HepG2 (cell line): ENCODE measurements at regions not wholly inside any gene's neighbourhood (a gene's known extent, or its start where the extent isn't known, plus 50 kb on each side); places are given as distances from the start of the nearest gene placed in this dataset.

ENCODE experiments used
- ATAC-seq: fragments of 200-7000 bp; cut with Tn5 transposase; 3 replicates; pipeline ENCODE4 v1.9.1; 2020; ENCODE audit warnings: mild to moderate bottlenecking, moderate library complexity
- BruUV-seq: library from RNA; stranded (reverse); fragments of 400-500 nt; replicated peaks from 2 replicates; lab custom pipeline; 2021; lab: Mats Ljungman, UMichigan
- CTCF ChIA-PET: fragments of 300-600 bp; formaldehyde crosslinking; extraction: SDS; loops from one replicate; lab custom pipeline; 2021; ENCODE audit warnings: low total read pairs, inconsistent platforms, low intra/inter-chr PET ratio; lab: Yijun Ruan, JAX
- POLR2A ChIA-PET: fragments of 350-600 bp; sonication (Branson Sonifier 250); formaldehyde crosslinking; loops from one replicate; lab custom pipeline; 2020; ENCODE audit warnings: antibody characterized with exemption, inconsistent platforms; lab: Yijun Ruan, JAX
- DNase-seq: peaks from one replicate; pipeline ENCODE4 v3.0.0-alpha.2; 2015; ENCODE audit warnings: low spot score
- FAIRE-seq: peaks from 3 replicates; lab custom pipeline; 2011; peaks lifted over from hg19 to GRCh38; lab: Jason Lieb, UNC
- H2AFZ ChIP-seq: one replicate; pipeline ENCODE4 v1.6.1; 2011; ENCODE audit warnings: low read length, inconsistent platforms
- H3K27ac ChIP-seq: fragments of 300-600 bp; 3 replicates; pipeline ENCODE4 v1.8.0; 2011; ENCODE audit warnings: mixed run types, mild to moderate bottlenecking, mixed read lengths, low read length, inconsistent platforms; ENCODE audit not compliant: insufficient read depth; ENCODE audit errors: extremely low read length
- H3K27me3 ChIP-seq, 2 experiments: fragments of 200-600 bp in 1 of 2; 2 replicates in 1 of 2; 3 replicates in 1 of 2; pipeline versions ENCODE4 v1.6.0 to v1.8.0; 2011; ENCODE audit warnings: low read length in 2 of 2, mild to moderate bottlenecking in 2 of 2, moderate library complexity in 2 of 2, inconsistent platforms in 1 of 2; ENCODE audit not compliant: insufficient read depth in 2 of 2, control insufficient read depth in 1 of 2
- H3K36me3 ChIP-seq, 2 experiments: fragments of 200-600 bp in 1 of 2; replicated peaks in 1 of 2; 2 replicates in 1 of 2; 3 replicates in 1 of 2; pipeline versions ENCODE4 v1.5.1 to v1.8.0; 2011; ENCODE audit warnings: low read length in 2 of 2, inconsistent platforms in 1 of 2; ENCODE audit not compliant: insufficient read depth in 2 of 2, control insufficient read depth in 1 of 2
- H3K4me1 ChIP-seq: 2 replicates; pipeline ENCODE4 v1.5.1; 2012; ENCODE audit warnings: low read length, inconsistent platforms; ENCODE audit not compliant: insufficient read depth
- H3K4me2 ChIP-seq: 2 replicates; pipeline ENCODE4 v1.6.0; 2011; ENCODE audit warnings: low read depth, low read length, inconsistent platforms
- H3K4me3 ChIP-seq, 3 experiments: fragments of 200-600 bp in 1 of 3; sonication (generic), shearing (Covaris generic) in 1 of 3; replicated peaks in 1 of 3; 2 replicates each; pipeline ENCODE4 v1.5.1; 2011 to 2016; ENCODE audit warnings: low read length in 3 of 3, inconsistent platforms in 2 of 3, low read depth in 2 of 3, mild to moderate bottlenecking in 2 of 3, control low read depth in 1 of 3, mixed read lengths in 1 of 3; ENCODE audit not compliant: insufficient read depth in 1 of 3
- H3K79me2 ChIP-seq: one replicate; pipeline ENCODE4 v1.6.1; 2011; ENCODE audit warnings: low read length, inconsistent platforms; ENCODE audit not compliant: insufficient read depth
- H3K9ac ChIP-seq: 2 replicates; pipeline ENCODE4 v1.6.0; 2011; ENCODE audit warnings: mild to moderate bottlenecking, low read depth, low read length, inconsistent platforms; ENCODE audit not compliant: insufficient read depth
- H3K9me3 ChIP-seq: 2 replicates; pipeline ENCODE4 v1.5.1; 2012; ENCODE audit warnings: mild to moderate bottlenecking, low read length
- H4K20me1 ChIP-seq: 2 replicates; pipeline ENCODE4 v1.6.0; 2011; ENCODE audit warnings: inconsistent platforms, mild to moderate bottlenecking, low read length, moderate library complexity; ENCODE audit not compliant: insufficient read depth
- DNMT1 ChIP-seq: sonication (generic); formaldehyde crosslinking; IDR thresholded peaks from 2 replicates; pipeline ENCODE4 v1.5.1; 2020; ENCODE audit warnings: mild to moderate bottlenecking, missing genetic modification reagents
- MIER3 ChIP-seq: IDR thresholded peaks from 2 replicates; pipeline ENCODE4 v1.6.1; 2016; ENCODE audit warnings: missing compliant biosample characterization, borderline replicate concordance
- NFRKB ChIP-seq: fragments of 450-650 bp; IDR thresholded peaks from 2 replicates; pipeline ENCODE4 v1.6.1; 2017
- RBM39 ChIP-seq: fragments of 200-400 bp; formaldehyde crosslinking; IDR thresholded peaks from one replicate; pipeline ENCODE4 v1.6.1; 2018; ENCODE audit warnings: antibody characterized with exemption, mild to moderate bottlenecking, low read depth, low read length; ENCODE audit not compliant: poor library complexity, severe bottlenecking
- ZNF672 ChIP-seq: sonication (generic); formaldehyde crosslinking; IDR thresholded peaks from 2 replicates; pipeline ENCODE4 v1.8.1; 2022; ENCODE audit warnings: missing genetic modification reagents
- WGBS: methylation state at CpG from one replicate; pipeline ENCODE4 v1.1.6; 2017; ENCODE audit warnings: low lambda C conversion rate; 5-methylcytosine and 5-hydroxymethylcytosine counted together
- in situ Hi-C: cut with HindIII; loops from 2 replicates; pipeline ENCODE4 v1.10.0; 2017; ENCODE audit warnings: low pct_unique_long_range_greater_than_20kb; ENCODE audit not compliant: extremely low pct_ligation_motif_present
- intact Hi-C: fragments of 100-400 bp; cut with micrococcal nuclease; formaldehyde crosslinking; loops from one replicate; pipeline ENCODE4 v1.10.0; 2022; ENCODE audit not compliant: unreplicated experiment
- TF ChIP-seq, protein P1 (sequence below): sonication (generic); formaldehyde crosslinking; IDR thresholded peaks from 2 replicates; pipeline ENCODE4 v1.4.0; 2020; ENCODE audit warnings: missing genetic modification reagents, mild to moderate bottlenecking, borderline replicate concordance

DNA sequence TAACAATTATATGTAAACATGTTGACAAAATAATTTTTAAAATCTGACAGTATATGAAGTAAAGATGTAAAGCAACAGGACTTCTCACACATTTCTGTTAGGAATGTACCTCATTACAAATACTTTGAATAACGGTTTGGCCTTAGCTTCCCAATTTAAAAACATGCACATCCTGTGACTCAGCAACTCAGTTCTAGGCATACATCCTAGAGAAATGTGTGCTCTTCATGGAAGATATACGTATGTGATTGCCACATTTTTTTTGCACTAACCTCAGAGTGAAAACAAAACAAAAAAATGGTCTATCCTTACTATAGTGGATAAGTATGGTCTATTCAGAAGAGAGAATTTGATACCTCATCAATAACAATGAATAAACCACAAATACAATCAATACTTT lies 314.6 kb downstream of the LIG4 start:
- H3K27ac ChIP-seq: no peak overlapping the region
- no peak overlapping the region for H3K4me2 ChIP-seq
- WGBS: 0% methylated on average over 2 of the region's 2 CpGs
- no peak for ATAC-seq
- no peaks in the 10 kb centered on the region for H3K36me3 ChIP-seq
- H3K4me3 ChIP-seq: no peak overlapping the region
- TF ChIP-seq ZNF672 (CRISPR knock-in tag): no peak
- no peak for TF ChIP-seq DNMT1 (CRISPR knock-in tag)
- TF ChIP-seq, protein P1, sequence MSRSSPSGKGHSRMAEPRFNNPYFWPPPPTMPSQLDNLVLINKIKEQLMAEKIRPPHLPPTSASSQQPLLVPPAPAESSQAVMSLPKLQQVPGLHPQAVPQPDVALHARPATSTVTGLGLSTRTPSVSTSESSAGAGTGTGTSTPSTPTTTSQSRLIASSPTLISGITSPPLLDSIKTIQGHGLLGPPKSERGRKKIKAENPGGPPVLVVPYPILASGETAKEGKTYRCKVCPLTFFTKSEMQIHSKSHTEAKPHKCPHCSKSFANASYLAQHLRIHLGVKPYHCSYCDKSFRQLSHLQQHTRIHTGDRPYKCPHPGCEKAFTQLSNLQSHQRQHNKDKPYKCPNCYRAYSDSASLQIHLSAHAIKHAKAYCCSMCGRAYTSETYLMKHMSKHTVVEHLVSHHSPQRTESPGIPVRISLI (CRISPR knock-in tag): no peak
- TF ChIP-seq, all 625 proteins: peak for 0
- H3K4me1 ChIP-seq: no peaks in the 10 kb centered on the region
- no peaks in the 10 kb centered on the region for H4K20me1 ChIP-seq
- H2AFZ ChIP-seq: no peak overlapping the region
- H3K9me3 ChIP-seq: 0 out of 2 replicates have a peak, but pooled peaks cover 5% of the 10 kb centered on the region
- DNase-seq (no peak), FAIRE-seq (no peak)
- intact Hi-C loops (no loop called here), in situ Hi-C loops (no loop called here)
- BruUV-seq: no TSS peak
- no peaks in the 10 kb centered on the region for H3K79me2 ChIP-seq
- ChIA-PET CTCF (no interaction called here), POLR2A (no interaction called here)
- H3K27me3 ChIP-seq: no peaks in the 10 kb centered on the region
- no peak overlapping the region for H3K9ac ChIP-seq

DNA sequence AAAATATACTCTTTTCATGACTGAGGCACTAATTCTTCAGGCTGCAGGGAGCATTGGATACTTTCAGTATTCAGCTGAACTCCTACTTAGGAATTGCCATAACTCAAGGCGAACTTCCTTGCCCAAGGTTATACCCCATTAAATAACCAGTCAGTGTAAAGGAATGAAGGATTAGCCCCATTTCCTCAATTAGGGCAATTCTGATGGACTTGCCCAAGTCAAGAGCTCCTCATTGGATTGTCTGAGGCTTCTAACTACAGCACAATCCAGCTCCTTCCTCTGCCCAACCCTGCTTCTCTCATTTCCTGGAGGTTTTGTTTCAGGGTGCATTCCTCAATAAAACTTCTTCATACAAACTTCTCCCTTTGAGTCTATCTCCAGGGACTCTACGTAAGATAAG lies 329.2 kb downstream of the LIG4 start:
- BruUV-seq: no TSS peak
- intact Hi-C loops: no loop called here
- Histone ChIP-seq H3K27ac (no peak overlapping the region), H2AFZ (no peak overlapping the region), H3K27me3 (no peaks in the 10 kb centered on the region), H3K4me3 (no peak overlapping the region), H3K36me3 (no peaks in the 10 kb centered on the region), H3K4me1 (no peaks in the 10 kb centered on the region), H3K4me2 (no peak overlapping the region), H4K20me1 (no peaks in the 10 kb centered on the region), H3K79me2 (no peaks in the 10 kb centered on the region)
- in situ Hi-C loops: no loop called here
- ChIA-PET CTCF (no interaction called here), POLR2A (no interaction called here)
- WGBS: 0% methylated on average over 2 of the region's 2 CpGs
- FAIRE-seq (no peak), DNase-seq (no peak), ATAC-seq (no peak)
- TF ChIP-seq RBM39: no peak
- no peak for TF ChIP-seq NFRKB
- no peak for TF ChIP-seq MIER3
- TF ChIP-seq, all 625 proteins: peak for 0
- Histone ChIP-seq H3K9ac (no peak overlapping the region), H3K9me3 (peaks cover 12% of the 10 kb centered on the region; the same call in 1 of the 2 replicates)
